ENCODE measurements at regions not wholly inside any gene's neighbourhood (a gene's known extent, or its start where the extent isn't known, plus 50 kb on each side); places are given as distances from the start of the nearest gene placed in this dataset.
A peak's percentile ranks its signal among the peaks of the same experiment; 100 is the strongest.

DNA sequence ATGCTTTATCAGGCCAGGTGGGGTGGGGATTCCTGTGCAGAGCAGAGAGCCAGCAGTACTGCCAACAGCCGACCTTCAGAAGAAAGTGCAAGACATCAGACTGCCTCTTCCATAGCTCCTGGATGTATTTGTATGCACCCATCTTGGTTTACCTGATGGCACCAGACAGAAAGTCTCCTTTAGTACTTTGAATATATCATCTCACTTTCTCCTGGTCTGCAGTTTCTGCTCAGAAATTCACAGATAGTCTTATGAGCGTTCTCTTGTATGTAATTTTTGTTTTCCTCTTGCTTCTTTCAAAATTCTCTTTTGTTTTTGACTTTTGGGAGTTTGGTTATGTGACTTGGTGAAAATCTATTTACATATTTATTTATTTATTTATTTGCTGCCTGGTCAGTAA is 446.4 kb upstream of the CADM1 start:
- H3K4me3 Mint-ChIP-seq = no peak overlapping the region
- TF ChIP-seq, protein P1, sequence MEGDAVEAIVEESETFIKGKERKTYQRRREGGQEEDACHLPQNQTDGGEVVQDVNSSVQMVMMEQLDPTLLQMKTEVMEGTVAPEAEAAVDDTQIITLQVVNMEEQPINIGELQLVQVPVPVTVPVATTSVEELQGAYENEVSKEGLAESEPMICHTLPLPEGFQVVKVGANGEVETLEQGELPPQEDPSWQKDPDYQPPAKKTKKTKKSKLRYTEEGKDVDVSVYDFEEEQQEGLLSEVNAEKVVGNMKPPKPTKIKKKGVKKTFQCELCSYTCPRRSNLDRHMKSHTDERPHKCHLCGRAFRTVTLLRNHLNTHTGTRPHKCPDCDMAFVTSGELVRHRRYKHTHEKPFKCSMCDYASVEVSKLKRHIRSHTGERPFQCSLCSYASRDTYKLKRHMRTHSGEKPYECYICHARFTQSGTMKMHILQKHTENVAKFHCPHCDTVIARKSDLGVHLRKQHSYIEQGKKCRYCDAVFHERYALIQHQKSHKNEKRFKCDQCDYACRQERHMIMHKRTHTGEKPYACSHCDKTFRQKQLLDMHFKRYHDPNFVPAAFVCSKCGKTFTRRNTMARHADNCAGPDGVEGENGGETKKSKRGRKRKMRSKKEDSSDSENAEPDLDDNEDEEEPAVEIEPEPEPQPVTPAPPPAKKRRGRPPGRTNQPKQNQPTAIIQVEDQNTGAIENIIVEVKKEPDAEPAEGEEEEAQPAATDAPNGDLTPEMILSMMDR (IDR thresholded peaks at IDR 0.05; ENCODE audit: unreplicated experiment in 3 of 3) = no peak
- peaks cover 18% of the 10 kb centered on the region for H3K36me3 Mint-ChIP-seq (ENCODE audit: low read depth)

DNA sequence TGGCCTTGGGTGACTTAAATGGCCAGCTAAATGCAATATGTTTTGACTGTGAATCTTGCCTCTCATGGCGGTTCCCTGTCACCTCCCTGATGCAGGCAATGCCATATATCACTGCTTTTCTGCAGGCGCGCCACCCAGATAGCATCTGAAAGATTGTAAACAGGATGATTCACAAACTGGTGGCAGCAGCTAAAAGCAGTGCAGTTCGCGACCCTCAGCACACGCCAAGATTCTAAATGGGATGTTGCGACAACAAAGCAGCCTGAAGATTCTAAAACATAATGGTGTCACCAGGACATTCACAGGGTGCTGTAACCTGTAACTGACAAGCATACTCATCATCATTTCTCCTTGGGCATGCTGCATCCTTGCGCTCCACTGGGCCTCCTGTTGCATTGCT is 440.4 kb upstream of the CADM1 start:
- Mint-ChIP-seq H3K27me3 (ENCODE audit: low read depth) (no peaks in the 10 kb centered on the region), H3K36me3 (ENCODE audit: low read depth) (peaks cover 11% of the 10 kb centered on the region), H3K9me3 (peaks cover 12% of the 10 kb centered on the region), H3K27ac (no peak overlapping the region), H3K4me3 (no peak overlapping the region), H3K4me1 (peaks cover 5% of the 10 kb centered on the region)
- TF ChIP-seq, protein P1 (IDR thresholded peaks at IDR 0.05; ENCODE audit: unreplicated experiment in 3 of 3) = no peak

More for the DNA sequence above, 446.4 kb upstream of the CADM1 start:
- H3K4me1 Mint-ChIP-seq = peaks cover 1% of the 10 kb centered on the region
- H3K27me3 Mint-ChIP-seq (ENCODE audit: low read depth) = no peaks in the 10 kb centered on the region
- H3K27ac Mint-ChIP-seq = no peak overlapping the region
- peaks cover 28% of the 10 kb centered on the region for H3K9me3 Mint-ChIP-seq

DNA sequence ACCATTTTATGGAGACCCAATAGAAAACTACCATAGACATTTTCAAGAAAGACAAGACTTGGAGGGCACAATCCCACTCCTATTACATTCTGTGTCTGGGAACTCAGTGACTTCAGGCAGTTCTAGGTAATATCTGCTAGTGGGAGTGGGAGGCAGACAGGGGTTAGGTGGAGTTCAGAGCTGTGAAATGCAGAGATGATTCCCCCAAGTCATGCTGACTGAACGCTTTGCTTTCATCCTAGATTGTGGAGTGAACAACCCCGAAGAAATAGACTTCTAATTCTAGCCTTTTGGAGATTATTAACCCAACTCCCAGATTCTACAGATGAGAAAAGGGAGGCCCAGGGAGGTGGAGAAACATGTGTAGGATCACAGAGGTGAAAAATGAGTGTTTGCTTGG is 437.8 kb upstream of the CADM1 start:
- Mint-ChIP-seq H3K36me3 (ENCODE audit: low read depth) (no peaks in the 10 kb centered on the region), H3K4me3 (no peak overlapping the region), H3K27ac (no peak overlapping the region), H3K27me3 (ENCODE audit: low read depth) (peaks cover 12% of the 10 kb centered on the region), H3K4me1 (peaks cover 24% of the 10 kb centered on the region), H3K9me3 (no peaks in the 10 kb centered on the region)
- TF ChIP-seq, protein P1 (IDR thresholded peaks at IDR 0.05; ENCODE audit: unreplicated experiment in 3 of 3) = no peak

DNA sequence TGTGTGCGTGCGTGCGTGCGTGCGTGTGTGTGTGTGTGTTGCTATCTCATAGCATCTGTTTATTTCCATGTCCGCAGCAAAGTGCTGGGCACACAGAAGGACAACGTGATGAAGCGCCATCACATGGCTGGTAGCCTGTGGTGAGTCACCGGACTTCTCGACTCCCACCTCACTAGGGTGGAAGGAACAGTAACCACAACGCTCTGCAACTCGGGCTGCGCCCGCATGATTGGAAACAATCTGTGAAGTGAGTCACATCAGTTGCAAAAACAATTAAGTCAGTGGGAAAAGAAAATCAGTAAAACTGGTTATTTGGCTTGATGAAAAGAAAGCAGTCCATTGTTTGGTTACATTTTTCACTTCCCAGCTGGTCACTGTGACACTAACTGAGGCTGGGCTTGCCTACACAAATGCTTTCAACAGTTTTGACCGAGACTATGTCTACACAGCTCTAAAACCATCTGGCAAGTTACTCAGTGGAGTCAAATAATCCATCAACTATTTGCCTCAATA is 437.3 kb upstream of the CADM1 start:
- H3K9me3 Mint-ChIP-seq = no peaks in the 10 kb centered on the region
- TF ChIP-seq, protein P1 (IDR thresholded peaks at IDR 0.05; ENCODE audit: unreplicated experiment in 3 of 3) = no peak
- peak overlapping the region in 1 of 3 experiments; percentile 34 for H3K27ac Mint-ChIP-seq
- H3K36me3 Mint-ChIP-seq (ENCODE audit: low read depth) = no peaks in the 10 kb centered on the region
- H3K27me3 Mint-ChIP-seq (ENCODE audit: low read depth) = peaks cover 13% of the 10 kb centered on the region
- H3K4me3 Mint-ChIP-seq = no peak overlapping the region
- H3K4me1 Mint-ChIP-seq = peaks cover 24% of the 10 kb centered on the region

DNA sequence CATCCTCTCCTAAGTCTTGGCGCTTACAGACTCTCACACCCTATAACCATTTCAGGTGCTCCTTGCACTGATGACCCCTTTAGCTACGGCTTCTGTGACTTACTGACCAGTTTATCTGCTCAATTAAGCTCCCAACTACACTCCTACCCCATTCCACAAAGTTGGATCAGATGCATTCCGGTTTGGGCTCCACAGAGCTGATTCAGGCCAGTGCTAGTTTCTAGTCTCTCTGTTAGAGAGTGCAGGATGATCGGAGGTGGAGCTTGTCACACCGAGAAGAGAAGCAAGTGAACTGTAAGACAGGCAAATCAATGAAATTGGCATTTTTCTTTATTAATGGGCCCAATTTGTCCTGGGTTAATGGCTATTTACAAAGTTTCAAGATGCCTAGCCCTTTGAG is 436.8 kb upstream of the CADM1 start:
- Mint-ChIP-seq H3K27ac (peak overlapping the region in 1 of 3 experiments; percentile 34), H3K36me3 (ENCODE audit: low read depth) (no peaks in the 10 kb centered on the region), H3K4me3 (no peak overlapping the region), H3K27me3 (ENCODE audit: low read depth) (peaks cover 16% of the 10 kb centered on the region), H3K4me1 (peaks cover 24% of the 10 kb centered on the region), H3K9me3 (no peaks in the 10 kb centered on the region)
- TF ChIP-seq, protein P1 (IDR thresholded peaks at IDR 0.05; ENCODE audit: unreplicated experiment in 3 of 3) = no peak

DNA sequence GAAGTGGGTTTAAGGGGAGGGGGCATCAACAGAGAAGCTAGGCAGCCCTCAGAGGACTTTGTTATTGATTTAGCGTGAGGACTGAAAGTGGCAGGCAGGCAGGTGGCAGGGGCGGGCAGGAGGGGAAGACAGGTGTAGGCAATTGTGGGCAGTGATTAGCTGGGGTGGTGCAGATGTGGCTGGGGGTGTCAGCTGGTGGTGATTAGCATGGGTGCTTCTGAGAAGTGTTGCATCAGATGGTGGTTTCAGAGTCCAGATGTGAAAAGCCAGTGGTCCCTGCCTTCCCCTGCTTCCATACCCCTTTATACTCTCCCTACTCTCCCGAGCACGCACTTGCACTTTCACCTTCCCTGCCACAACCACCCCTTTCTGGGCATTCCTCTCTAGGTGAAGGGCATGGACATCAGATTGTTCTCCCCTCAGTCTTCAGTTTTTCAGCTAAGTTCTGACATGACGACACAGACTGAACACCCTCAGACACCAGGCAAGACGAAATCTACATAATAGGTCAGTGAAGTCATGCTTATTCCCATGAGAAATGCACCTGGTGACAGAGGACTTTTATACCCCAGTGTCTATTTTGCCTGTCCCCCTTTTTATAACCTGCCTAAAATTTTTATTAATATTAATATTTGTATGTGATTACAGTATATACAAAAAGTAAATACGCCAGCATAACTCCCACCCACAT is 435.7 kb upstream of the CADM1 start:
- H3K27me3 Mint-ChIP-seq (ENCODE audit: low read depth) = peaks cover 20% of the 10 kb centered on the region
- peaks cover 24% of the 10 kb centered on the region for H3K4me1 Mint-ChIP-seq
- H3K27ac Mint-ChIP-seq = peak overlapping the region in 2 of 3 experiments; percentile 32 to 71
- H3K36me3 Mint-ChIP-seq (ENCODE audit: low read depth) = no peaks in the 10 kb centered on the region
- H3K9me3 Mint-ChIP-seq = no peaks in the 10 kb centered on the region
- no peak overlapping the region for H3K4me3 Mint-ChIP-seq
- TF ChIP-seq, protein P1 (IDR thresholded peaks at IDR 0.05; ENCODE audit: unreplicated experiment in 3 of 3) = no peak
